ENCODE measurements at regions not wholly inside any gene's neighbourhood (a gene's known extent, or its start where the extent isn't known, plus 50 kb on each side); places are given as distances from the start of the nearest gene placed in this dataset.
"Not testable (repeated sequence)": the region's sequence is repeated elsewhere in the genome, so short reads cannot be mapped to it uniquely, and the experiment has no call there.

GRCh38 chr3:23117856-23118255 is 85.3 kb upstream of the UBE2E2 start:
- no peaks in the 10 kb centered on the region for H3K36me3 ChIP-seq (ENCODE audit: control insufficient read depth, insufficient read depth, low read length)
- H3K27ac ChIP-seq (ENCODE audit: low read depth, low read length): no peak overlapping the region
- no peaks in the 10 kb centered on the region for H3K27me3 ChIP-seq (ENCODE audit: control insufficient read depth, insufficient read depth, low read length)
- H3K4me3 ChIP-seq (ENCODE audit: low read depth, low read length): no peak overlapping the region
- H3K4me1 ChIP-seq (ENCODE audit: control insufficient read depth, insufficient read depth, low read length): peaks cover 11% of the 10 kb centered on the region
- H3K9ac ChIP-seq (ENCODE audit: low read depth, low read length): no peak overlapping the region
- no peaks in the 10 kb centered on the region for H3K9me3 ChIP-seq (ENCODE audit: control insufficient read depth, insufficient read depth, low read length)

- Histone ChIP-seq H3K27me3 (ENCODE audit: control insufficient read depth, insufficient read depth, low read length) (no peaks in the 10 kb centered on the region), H3K36me3 (ENCODE audit: control insufficient read depth, insufficient read depth, low read length) (no peaks in the 10 kb centered on the region), H3K9me3 (ENCODE audit: control insufficient read depth, insufficient read depth, low read length) (no peaks in the 10 kb centered on the region), H3K27ac (ENCODE audit: low read depth, low read length) (no peak overlapping the region), H3K4me1 (ENCODE audit: control insufficient read depth, insufficient read depth, low read length) (0 out of 2 replicates have a peak, but pooled peaks cover 5% of the 10 kb centered on the region), H3K4me3 (ENCODE audit: low read depth, low read length) (no peak overlapping the region), H3K9ac (ENCODE audit: low read depth, low read length) (no peak overlapping the region)
Measured at GRCh38 chr3:23127196-23127595, 75.9 kb upstream of the UBE2E2 start.

GRCh38 chr3:23128655-23129054 is 74.5 kb upstream of the UBE2E2 start:
- H3K27me3 ChIP-seq (ENCODE audit: control insufficient read depth, insufficient read depth, low read length): no peaks in the 10 kb centered on the region
- no peak overlapping the region for H3K4me3 ChIP-seq (ENCODE audit: low read depth, low read length)
- no peaks in the 10 kb centered on the region for H3K36me3 ChIP-seq (ENCODE audit: control insufficient read depth, insufficient read depth, low read length)
- H3K27ac ChIP-seq (ENCODE audit: low read depth, low read length): no peak overlapping the region
- H3K4me1 ChIP-seq (ENCODE audit: control insufficient read depth, insufficient read depth, low read length): 0 out of 2 replicates have a peak, but pooled peaks cover 5% of the 10 kb centered on the region
- no peak overlapping the region for H3K9ac ChIP-seq (ENCODE audit: low read depth, low read length)
- H3K9me3 ChIP-seq (ENCODE audit: control insufficient read depth, insufficient read depth, low read length): no peaks in the 10 kb centered on the region

- Histone ChIP-seq H3K9me3 (ENCODE audit: control insufficient read depth, insufficient read depth, low read length) (no peaks in the 10 kb centered on the region), H3K4me1 (ENCODE audit: control insufficient read depth, insufficient read depth, low read length) (0 out of 2 replicates have a peak, but pooled peaks cover 5% of the 10 kb centered on the region), H3K9ac (ENCODE audit: low read depth, low read length) (no peak overlapping the region), H3K4me3 (ENCODE audit: low read depth, low read length) (no peak overlapping the region), H3K36me3 (ENCODE audit: control insufficient read depth, insufficient read depth, low read length) (no peaks in the 10 kb centered on the region), H3K27ac (ENCODE audit: low read depth, low read length) (no peak overlapping the region), H3K27me3 (ENCODE audit: control insufficient read depth, insufficient read depth, low read length) (no peaks in the 10 kb centered on the region)
Measured at GRCh38 chr3:23129117-23129516, 74.0 kb upstream of the UBE2E2 start.

GRCh38 chr3:23129817-23130216 is 73.3 kb upstream of the UBE2E2 start:
- H3K4me3 ChIP-seq (ENCODE audit: low read depth, low read length): no peak overlapping the region
- H3K9ac ChIP-seq (ENCODE audit: low read depth, low read length): no peak overlapping the region
- H3K9me3 ChIP-seq (ENCODE audit: control insufficient read depth, insufficient read depth, low read length): no peaks in the 10 kb centered on the region
- 0 out of 2 replicates have a peak, but pooled peaks cover 5% of the 10 kb centered on the region for H3K4me1 ChIP-seq (ENCODE audit: control insufficient read depth, insufficient read depth, low read length)
- H3K27ac ChIP-seq (ENCODE audit: low read depth, low read length): no peak overlapping the region
- H3K27me3 ChIP-seq (ENCODE audit: control insufficient read depth, insufficient read depth, low read length): no peaks in the 10 kb centered on the region
- no peaks in the 10 kb centered on the region for H3K36me3 ChIP-seq (ENCODE audit: control insufficient read depth, insufficient read depth, low read length)

GRCh38 chr3:23130406-23130805 is 72.7 kb upstream of the UBE2E2 start:
- Histone ChIP-seq H3K27ac (ENCODE audit: low read depth, low read length) (no peak overlapping the region), H3K4me1 (ENCODE audit: control insufficient read depth, insufficient read depth, low read length) (0 out of 2 replicates have a peak, but pooled peaks cover 5% of the 10 kb centered on the region), H3K27me3 (ENCODE audit: control insufficient read depth, insufficient read depth, low read length) (no peaks in the 10 kb centered on the region), H3K9ac (ENCODE audit: low read depth, low read length) (no peak overlapping the region), H3K36me3 (ENCODE audit: control insufficient read depth, insufficient read depth, low read length) (no peaks in the 10 kb centered on the region), H3K4me3 (ENCODE audit: low read depth, low read length) (no peak overlapping the region), H3K9me3 (ENCODE audit: control insufficient read depth, insufficient read depth, low read length) (no peaks in the 10 kb centered on the region)

GRCh38 chr3:23135026-23135785 is 67.9 kb upstream of the UBE2E2 start:
- Histone ChIP-seq H3K27ac (ENCODE audit: low read depth, low read length) (no peak overlapping the region), H3K4me1 (ENCODE audit: control insufficient read depth, insufficient read depth, low read length) (peaks cover 4% of the 10 kb centered on the region; the same call in 1 of the 2 replicates), H3K4me3 (ENCODE audit: low read depth, low read length) (no peak overlapping the region), H3K9ac (ENCODE audit: low read depth, low read length) (no peak overlapping the region), H3K36me3 (ENCODE audit: control insufficient read depth, insufficient read depth, low read length) (no peaks in the 10 kb centered on the region), H3K27me3 (ENCODE audit: control insufficient read depth, insufficient read depth, low read length) (no peaks in the 10 kb centered on the region), H3K9me3 (ENCODE audit: control insufficient read depth, insufficient read depth, low read length) (no peaks in the 10 kb centered on the region)

GRCh38 chr3:23136054-23136453 is 67.1 kb upstream of the UBE2E2 start:
- Histone ChIP-seq H3K4me1 (ENCODE audit: control insufficient read depth, insufficient read depth, low read length) (peaks cover 4% of the 10 kb centered on the region; the same call in 1 of the 2 replicates), H3K27me3 (ENCODE audit: control insufficient read depth, insufficient read depth, low read length) (no peaks in the 10 kb centered on the region), H3K36me3 (ENCODE audit: control insufficient read depth, insufficient read depth, low read length) (no peaks in the 10 kb centered on the region), H3K9ac (ENCODE audit: low read depth, low read length) (no peak overlapping the region), H3K4me3 (ENCODE audit: low read depth, low read length) (no peak overlapping the region), H3K9me3 (ENCODE audit: control insufficient read depth, insufficient read depth, low read length) (no peaks in the 10 kb centered on the region), H3K27ac (ENCODE audit: low read depth, low read length) (no peak overlapping the region)

- not testable (repeated sequence) for H3K4me1 ChIP-seq (ENCODE audit: control insufficient read depth, insufficient read depth, low read length); H3K9ac ChIP-seq (ENCODE audit: low read depth, low read length); H3K27me3 ChIP-seq (ENCODE audit: control insufficient read depth, insufficient read depth, low read length); H3K27ac ChIP-seq (ENCODE audit: low read depth, low read length); H3K36me3 ChIP-seq (ENCODE audit: control insufficient read depth, insufficient read depth, low read length); H3K4me3 ChIP-seq (ENCODE audit: low read depth, low read length); H3K9me3 ChIP-seq (ENCODE audit: control insufficient read depth, insufficient read depth, low read length)
Measured at GRCh38 chr3:23144051-23144450, 59.1 kb upstream of the UBE2E2 start.

- no peaks in the 10 kb centered on the region for H3K4me1 ChIP-seq (ENCODE audit: control insufficient read depth, insufficient read depth, low read length)
- H3K36me3 ChIP-seq (ENCODE audit: control insufficient read depth, insufficient read depth, low read length): no peaks in the 10 kb centered on the region
- H3K27ac ChIP-seq (ENCODE audit: low read depth, low read length): no peak overlapping the region
- no peaks in the 10 kb centered on the region for H3K9me3 ChIP-seq (ENCODE audit: control insufficient read depth, insufficient read depth, low read length)
- H3K4me3 ChIP-seq (ENCODE audit: low read depth, low read length): no peak overlapping the region
- no peak overlapping the region for H3K9ac ChIP-seq (ENCODE audit: low read depth, low read length)
- H3K27me3 ChIP-seq (ENCODE audit: control insufficient read depth, insufficient read depth, low read length): no peaks in the 10 kb centered on the region
Measured at GRCh38 chr3:23146163-23146562, 57.0 kb upstream of the UBE2E2 start.

GRCh38 chr3:23152989-23153388 is 50.1 kb upstream of the UBE2E2 start:
- no peak overlapping the region for H3K4me3 ChIP-seq (ENCODE audit: low read depth, low read length)

More at GRCh38 chr3:23152989-23153388, 50.1 kb upstream of the UBE2E2 start:
- Histone ChIP-seq H3K36me3 (ENCODE audit: control insufficient read depth, insufficient read depth, low read length) (no peaks in the 10 kb centered on the region), H3K4me1 (ENCODE audit: control insufficient read depth, insufficient read depth, low read length) (peaks cover 6% of the 10 kb centered on the region; the same call in 1 of the 2 replicates), H3K9ac (ENCODE audit: low read depth, low read length) (no peak overlapping the region), H3K9me3 (ENCODE audit: control insufficient read depth, insufficient read depth, low read length) (no peaks in the 10 kb centered on the region), H3K27ac (ENCODE audit: low read depth, low read length) (no peak overlapping the region), H3K27me3 (ENCODE audit: control insufficient read depth, insufficient read depth, low read length) (no peaks in the 10 kb centered on the region)
